Endothelial cell of umbilical vein (primary cell): ENCODE measurements at regions not wholly inside any gene's neighbourhood (a gene's known extent, or its start where the extent isn't known, plus 50 kb on each side); places are given as distances from the start of the nearest gene placed in this dataset.

Experiments used
- CTCF ChIP-seq, 2 donors: IDR thresholded peaks; 1 replicate in 1 of 2; 2 replicates in 1 of 2; pipeline ENCODE4 v1.5.1; 2011; ENCODE audit warnings: low read length in 2 of 2, mild to moderate bottlenecking in 2 of 2, moderate library complexity in 2 of 2, control low read depth in 1 of 2, inconsistent platforms in 1 of 2, low read depth in 1 of 2; ENCODE audit not compliant: insufficient read depth in 1 of 2; ENCODE audit errors: extremely low read depth in 1 of 2
- EZH2 ChIP-seq: IDR thresholded peaks from 2 replicates; pipeline ENCODE4 v1.6.1; 2012; ENCODE audit warnings: borderline replicate concordance, low read depth, mild to moderate bottlenecking, moderate library complexity, low read length, inconsistent platforms; ENCODE audit not compliant: severe bottlenecking
- MYC ChIP-seq: IDR thresholded peaks from one replicate; pipeline ENCODE4 v1.6.1; 2011; ENCODE audit warnings: mild to moderate bottlenecking, low read depth, low read length
- POLR2A ChIP-seq: IDR thresholded peaks from 2 replicates; pipeline ENCODE4 v1.6.1; 2012; ENCODE audit warnings: low read depth, mild to moderate bottlenecking, control low read depth, low read length
- POLR2AphosphoS5 ChIP-seq: IDR thresholded peaks from 2 replicates; pipeline ENCODE4 v1.6.1; 2012; ENCODE audit warnings: low read depth, mild to moderate bottlenecking, control low read depth, low read length, moderate library complexity; ENCODE audit not compliant: insufficient read depth

- TF ChIP-seq MYC (no peak), POLR2AphosphoS5 (no peak), EZH2 (no peak), CTCF (IDR thresholded peaks at IDR 0.05; ENCODE audit: extremely low read depth in 1 of 2, insufficient read depth in 1 of 2, low read depth in 1 of 2, low read length in 2 of 2) (no peak), POLR2A (no peak)
These were observed 85.2 kb upstream of the ELOVL5 start for GRCh38 chr6:53433951-53434285.
